ENCODE measurements at regions not wholly inside any gene's neighbourhood (a gene's known extent, or its start where the extent isn't known, plus 50 kb on each side); places are given as distances from the start of the nearest gene placed in this dataset.

- peaks cover 19% of the 10 kb centered on the region for H3K4me1 ChIP-seq
- ATAC-seq (peak; percentile 79), DNase-seq (peak; percentile 22 to 39 (median 30))
- peak overlapping the region in 1 of 4 donors; percentile 34 for H3K27ac ChIP-seq
- WGBS, 2 donors, result 35 to 54% methylated on average over 4 of the region's 4 CpGs
- no peaks in the 10 kb centered on the region for H3K36me3 ChIP-seq (replicated peaks in 1 of 2; ENCODE audit: insufficient read depth in 1 of 2, low read depth in 2 of 2)
- intact Hi-C loops (cut with DNase I), result no loop called here
- H3K4me3 ChIP-seq, result no peak overlapping the region
- TF ChIP-seq POLR2A (IDR thresholded peaks at IDR 0.05), result no peak
- TF ChIP-seq, protein P1, sequence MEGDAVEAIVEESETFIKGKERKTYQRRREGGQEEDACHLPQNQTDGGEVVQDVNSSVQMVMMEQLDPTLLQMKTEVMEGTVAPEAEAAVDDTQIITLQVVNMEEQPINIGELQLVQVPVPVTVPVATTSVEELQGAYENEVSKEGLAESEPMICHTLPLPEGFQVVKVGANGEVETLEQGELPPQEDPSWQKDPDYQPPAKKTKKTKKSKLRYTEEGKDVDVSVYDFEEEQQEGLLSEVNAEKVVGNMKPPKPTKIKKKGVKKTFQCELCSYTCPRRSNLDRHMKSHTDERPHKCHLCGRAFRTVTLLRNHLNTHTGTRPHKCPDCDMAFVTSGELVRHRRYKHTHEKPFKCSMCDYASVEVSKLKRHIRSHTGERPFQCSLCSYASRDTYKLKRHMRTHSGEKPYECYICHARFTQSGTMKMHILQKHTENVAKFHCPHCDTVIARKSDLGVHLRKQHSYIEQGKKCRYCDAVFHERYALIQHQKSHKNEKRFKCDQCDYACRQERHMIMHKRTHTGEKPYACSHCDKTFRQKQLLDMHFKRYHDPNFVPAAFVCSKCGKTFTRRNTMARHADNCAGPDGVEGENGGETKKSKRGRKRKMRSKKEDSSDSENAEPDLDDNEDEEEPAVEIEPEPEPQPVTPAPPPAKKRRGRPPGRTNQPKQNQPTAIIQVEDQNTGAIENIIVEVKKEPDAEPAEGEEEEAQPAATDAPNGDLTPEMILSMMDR (IDR thresholded peaks at IDR 0.05), result no peak
- no peaks in the 10 kb centered on the region for H3K9me3 ChIP-seq
- no peaks in the 10 kb centered on the region for H3K27me3 ChIP-seq
These were observed 133.2 kb downstream of the TRIM29 start for GRCh38 chr11:120004723-120005122.

DNA sequence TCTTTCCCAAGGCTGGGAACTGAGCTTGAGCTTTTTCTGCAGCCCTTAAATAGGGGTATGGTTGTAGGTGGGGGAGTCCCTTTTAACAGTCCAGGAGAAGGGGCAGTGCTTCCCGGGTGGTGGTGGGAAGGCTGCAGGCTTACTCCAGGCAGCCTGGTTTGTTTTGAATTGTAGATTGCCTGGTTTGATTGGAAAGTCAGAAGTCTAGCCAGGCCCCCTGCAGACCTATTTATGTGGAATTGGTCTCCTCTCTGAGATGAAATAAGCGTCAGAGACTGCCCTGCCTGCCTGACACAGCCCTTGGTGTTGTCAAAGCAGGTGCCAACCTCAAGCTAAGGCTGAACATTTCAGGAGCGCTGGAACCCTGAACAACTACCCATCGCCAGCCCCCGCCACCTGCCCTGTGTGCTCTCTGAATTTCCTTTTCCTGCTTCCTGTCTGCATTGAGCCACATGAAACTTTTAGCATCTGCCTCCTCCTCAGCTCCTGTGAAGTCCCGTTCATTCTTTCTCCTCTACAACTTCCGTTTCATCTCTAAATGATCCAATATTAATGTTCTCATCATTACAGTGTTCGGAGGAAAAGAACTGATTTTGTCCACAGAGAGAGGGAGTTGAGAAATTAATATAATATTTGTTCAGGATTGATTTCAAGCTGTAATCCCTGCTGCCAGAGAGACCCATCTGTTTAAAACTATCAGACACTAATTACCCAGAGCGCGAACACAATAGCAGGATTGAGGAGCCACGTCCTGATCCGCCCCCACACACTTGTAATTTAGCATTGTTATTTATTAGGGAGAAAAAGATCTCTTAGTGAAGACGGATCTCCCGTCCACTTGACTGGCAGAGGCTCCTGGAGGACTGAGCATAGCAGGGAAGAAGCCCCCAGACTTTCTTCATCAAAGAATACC lies 136.5 kb downstream of the TRIM29 start:
- H3K36me3 ChIP-seq (replicated peaks in 1 of 2; ENCODE audit: insufficient read depth in 1 of 2, low read depth in 2 of 2), result no peaks in the 10 kb centered on the region
- H3K27ac ChIP-seq, result no peak overlapping the region
- H3K4me1 ChIP-seq, result peaks cover 19% of the 10 kb centered on the region
- H3K4me3 ChIP-seq, result no peak overlapping the region
- DNase-seq (no peak), ATAC-seq (no peak)
- H3K9me3 ChIP-seq, result no peaks in the 10 kb centered on the region
- TF ChIP-seq, protein P1 (IDR thresholded peaks at IDR 0.05), result no peak
- no peak for TF ChIP-seq POLR2A (IDR thresholded peaks at IDR 0.05)
- H3K27me3 ChIP-seq, result no peaks in the 10 kb centered on the region
- intact Hi-C loops (cut with DNase I), result no loop called here
- 42 to 44% methylated on average over 14 of the region's 14 CpGs for WGBS, 2 donors

GRCh38 chr11:119999220-119999619 lies 138.7 kb downstream of the TRIM29 start:
- peaks cover 6% of the 10 kb centered on the region for H3K4me1 ChIP-seq
- H3K4me3 ChIP-seq, result no peak overlapping the region
- DNase-seq (no peak), ATAC-seq (no peak)
- TF ChIP-seq, protein P1 (IDR thresholded peaks at IDR 0.05), result no peak
- no peak for TF ChIP-seq POLR2A (IDR thresholded peaks at IDR 0.05)
- intact Hi-C loops (cut with DNase I), result no loop called here
- no peaks in the 10 kb centered on the region for H3K36me3 ChIP-seq (replicated peaks in 1 of 2; ENCODE audit: insufficient read depth in 1 of 2, low read depth in 2 of 2)
- H3K27ac ChIP-seq, result no peak overlapping the region
- no peaks in the 10 kb centered on the region for H3K9me3 ChIP-seq
- H3K27me3 ChIP-seq, result no peaks in the 10 kb centered on the region
- 44% methylated on average over 2 of the region's 2 CpGs for WGBS, 2 donors

- 50 to 61% methylated on average over 5 of the region's 5 CpGs for WGBS, 2 donors
- Histone ChIP-seq H3K9me3 (no peaks in the 10 kb centered on the region), H3K4me3 (no peak overlapping the region), H3K27me3 (no peaks in the 10 kb centered on the region), H3K36me3 (replicated peaks in 1 of 2; ENCODE audit: insufficient read depth in 1 of 2, low read depth in 2 of 2) (no peaks in the 10 kb centered on the region), H3K27ac (no peak overlapping the region), H3K4me1 (peaks cover 11% of the 10 kb centered on the region)
- no peak for ATAC-seq
- DNase-seq, result no peak
- intact Hi-C loops (cut with DNase I), result no loop called here
- TF ChIP-seq, protein P1 (IDR thresholded peaks at IDR 0.05), result no peak
- TF ChIP-seq POLR2A (IDR thresholded peaks at IDR 0.05), result no peak
These were observed 141.4 kb downstream of the TRIM29 start for GRCh38 chr11:119996556-119996955.
